CD4-positive, alpha-beta T cell (primary cell): ENCODE measurements at regions not wholly inside any gene's neighbourhood (a gene's known extent, or its start where the extent isn't known, plus 50 kb on each side); places are given as distances from the start of the nearest gene placed in this dataset.
"Not testable (repeated sequence)": the region's sequence is repeated elsewhere in the genome, so short reads cannot be mapped to it uniquely, and the experiment has no call there.

ENCODE experiments used
- ATAC-seq: fragments of 200-7000 bp; cut with Tn5 transposase; one replicate; pipeline ENCODE4 v1.10.0; 2022; ENCODE audit warnings: mild to moderate bottlenecking; ENCODE audit not compliant: poor library complexity
- CTCF ChIA-PET: fragments of 350-600 bp; sonication (Branson Sonifier 250); formaldehyde crosslinking; loops from one replicate; lab custom pipeline; 2021; ENCODE audit warnings: antibody characterized with exemption, inconsistent platforms; lab: Charles Lee
- POLR2A ChIA-PET: fragments of 350-600 bp; sonication (Branson Sonifier 250); formaldehyde crosslinking; loops from one replicate; lab custom pipeline; 2021; ENCODE audit warnings: antibody characterized with exemption, inconsistent platforms; lab: Charles Lee
- DNase-seq, 14 experiments: peaks; one replicate each; pipeline ENCODE4 v3.0.0-alpha.2; 2013 to 2020; ENCODE audit warnings: mixed read lengths in 2 of 14
- H3K27ac ChIP-seq, 2 donors: one replicate each; pipeline versions ENCODE4 v1.5.1 to v1.7.0; 2013; ENCODE audit warnings: low read length in 2 of 2, low read depth in 1 of 2, mild to moderate bottlenecking in 1 of 2
- H3K27me3 ChIP-seq, 2 experiments: 1 replicate in 1 of 2; 2 replicates in 1 of 2; pipeline versions ENCODE4 v1.6.1 to v1.7.0; 2013; ENCODE audit warnings: low read length in 2 of 2, control low read depth in 1 of 2, mild to moderate bottlenecking in 1 of 2, moderate library complexity in 1 of 2; ENCODE audit not compliant: insufficient read depth in 2 of 2, control insufficient read depth in 1 of 2
- H3K36me3 ChIP-seq: one replicate; pipeline ENCODE4 v1.6.1; 2013; ENCODE audit warnings: low read length, control low read depth; ENCODE audit not compliant: insufficient read depth
- H3K4me1 ChIP-seq: one replicate; pipeline ENCODE4 v1.6.1; 2013; ENCODE audit warnings: low read length, control low read depth; ENCODE audit not compliant: insufficient read depth
- H3K4me3 ChIP-seq: one replicate; pipeline ENCODE4 v1.5.1; 2013; ENCODE audit warnings: mild to moderate bottlenecking, low read length, moderate library complexity
- H3K9me3 ChIP-seq, 2 experiments: 1 replicate in 1 of 2; 2 replicates in 1 of 2; pipeline versions ENCODE4 v1.6.1 to v1.7.0; 2013; ENCODE audit warnings: low read length in 2 of 2, mild to moderate bottlenecking in 2 of 2, control low read depth in 1 of 2, moderate library complexity in 1 of 2; ENCODE audit not compliant: control insufficient read depth in 1 of 2, insufficient read depth in 1 of 2
- H3K27ac Mint-ChIP-seq: one replicate; pipeline ENCODE4 v1.8.0; 2020; ENCODE audit warnings: mixed read lengths
- H3K27me3 Mint-ChIP-seq: one replicate; pipeline ENCODE4 v1.8.0; 2021; ENCODE audit warnings: mixed read lengths
- H3K36me3 Mint-ChIP-seq: one replicate; pipeline ENCODE4 v1.8.0; 2021; ENCODE audit warnings: low read depth, mixed read lengths
- H3K4me1 Mint-ChIP-seq: one replicate; pipeline ENCODE4 v1.8.0; 2021; ENCODE audit warnings: low read depth, mixed read lengths
- H3K4me3 Mint-ChIP-seq: one replicate; pipeline ENCODE4 v1.8.0; 2020; ENCODE audit warnings: mild to moderate bottlenecking, mixed read lengths
- H3K9me3 Mint-ChIP-seq: one replicate; pipeline ENCODE4 v1.8.0; 2020; ENCODE audit warnings: mixed read lengths
- CTCF ChIP-seq: fragments of 200-600 bp; IDR thresholded peaks from one replicate; pipeline ENCODE4 v1.8.0; 2022; ENCODE audit warnings: antibody characterized with exemption, mild to moderate bottlenecking
- intact Hi-C, 2 experiments: fragments of 100-400 bp; cut with DNase I in 1 of 2; cut with micrococcal nuclease in 1 of 2; formaldehyde crosslinking; loops; one replicate each; pipeline versions ENCODE4 v1.15.1 to v1.9.0; 2023 to 2025; cut with DNase I, micrococcal nuclease

GRCh38 chr9:96108691-96109380, 193.1 kb downstream of the HSD17B3 start:
- ChIA-PET CTCF (no interaction called here), POLR2A (no interaction called here)
- Mint-ChIP-seq H3K4me3 (no peak overlapping the region), H3K27ac (no peak overlapping the region), H3K36me3 (peaks cover 6% of the 10 kb centered on the region), H3K4me1 (no peaks in the 10 kb centered on the region), H3K9me3 (peaks cover 7% of the 10 kb centered on the region), H3K27me3 (peaks cover 19% of the 10 kb centered on the region)
- H3K4me1 ChIP-seq, result no peaks in the 10 kb centered on the region
- ATAC-seq, result no peak
- no peak overlapping the region for H3K4me3 ChIP-seq
- H3K36me3 ChIP-seq, result no peaks in the 10 kb centered on the region
- intact Hi-C loops, result no loop called here
- no peak for DNase-seq
- H3K27me3 ChIP-seq, result peaks cover 0 to 2% of the 10 kb centered on the region in 2 experiments
- no peak overlapping the region for H3K27ac ChIP-seq
- peaks cover 0 to 13% of the 10 kb centered on the region in 2 experiments for H3K9me3 ChIP-seq
- no peak for TF ChIP-seq CTCF

- Histone ChIP-seq H3K4me3 (no peak overlapping the region), H3K36me3 (no peaks in the 10 kb centered on the region), H3K27me3 (peaks cover 0 to 2% of the 10 kb centered on the region in 2 experiments), H3K4me1 (no peaks in the 10 kb centered on the region), H3K9me3 (peaks cover 0 to 13% of the 10 kb centered on the region in 2 experiments), H3K27ac (no peak overlapping the region)
- no peaks in the 10 kb centered on the region for H3K4me1 Mint-ChIP-seq
- no peak for ATAC-seq
- peaks cover 7% of the 10 kb centered on the region for H3K9me3 Mint-ChIP-seq
- intact Hi-C loops, result no loop called here
- H3K36me3 Mint-ChIP-seq, result peaks cover 8% of the 10 kb centered on the region
- no peak overlapping the region for H3K4me3 Mint-ChIP-seq
- ChIA-PET POLR2A (no interaction called here), CTCF (no interaction called here)
- peaks cover 19% of the 10 kb centered on the region for H3K27me3 Mint-ChIP-seq
- no peak for TF ChIP-seq CTCF
- no peak for DNase-seq
- no peak overlapping the region for H3K27ac Mint-ChIP-seq
Measured at GRCh38 chr9:96107436-96107835, 194.5 kb downstream of the HSD17B3 start.

GRCh38 chr9:96100385-96101300, 201.3 kb downstream of the HSD17B3 start:
- Histone ChIP-seq H3K4me1 (peaks cover 5% of the 10 kb centered on the region), H3K27me3 (peaks cover 2 to 4% of the 10 kb centered on the region in 2 experiments), H3K36me3 (no peaks in the 10 kb centered on the region), H3K4me3 (no peak overlapping the region), H3K9me3 (peaks cover 3 to 9% of the 10 kb centered on the region in 2 experiments), H3K27ac (no peak overlapping the region)
- H3K9me3 Mint-ChIP-seq, result peaks cover 2% of the 10 kb centered on the region
- peaks cover 6% of the 10 kb centered on the region for H3K27me3 Mint-ChIP-seq
- CTCF ChIA-PET, result no interaction called here
- POLR2A ChIA-PET, result no interaction called here
- ATAC-seq (no peak), DNase-seq (peak in 1 of 14 experiments; percentile 5)
- TF ChIP-seq CTCF, result no peak
- intact Hi-C loops, result no loop called here
- peaks cover 8% of the 10 kb centered on the region for H3K4me1 Mint-ChIP-seq
- H3K36me3 Mint-ChIP-seq, result peaks cover 3% of the 10 kb centered on the region
- no peak overlapping the region for H3K4me3 Mint-ChIP-seq
- H3K27ac Mint-ChIP-seq, result no peak overlapping the region

- H3K4me1 ChIP-seq, H3K9me3 Mint-ChIP-seq, POLR2A ChIA-PET, H3K27me3 ChIP-seq, H3K4me3 ChIP-seq, H3K36me3 ChIP-seq, H3K27ac Mint-ChIP-seq, ATAC-seq, CTCF ChIA-PET, H3K4me3 Mint-ChIP-seq, DNase-seq, intact Hi-C loops, H3K36me3 Mint-ChIP-seq, H3K27ac ChIP-seq, H3K4me1 Mint-ChIP-seq: not testable (repeated sequence)
- H3K27me3 Mint-ChIP-seq, result peaks cover 18% of the 10 kb centered on the region
- H3K9me3 ChIP-seq, result peaks cover 0 to 14% of the 10 kb centered on the region in 2 experiments
Measured at GRCh38 chr9:96090630-96091029, 211.3 kb downstream of the HSD17B3 start.
